ENCODE measurements at regions not wholly inside any gene's neighbourhood (a gene's known extent, or its start where the extent isn't known, plus 50 kb on each side); places are given as distances from the start of the nearest gene placed in this dataset.

GRCh38 chr9:29209748-29210291 is 1636.5 kb upstream of the C9orf72 start:
- TF ChIP-seq, protein P1, sequence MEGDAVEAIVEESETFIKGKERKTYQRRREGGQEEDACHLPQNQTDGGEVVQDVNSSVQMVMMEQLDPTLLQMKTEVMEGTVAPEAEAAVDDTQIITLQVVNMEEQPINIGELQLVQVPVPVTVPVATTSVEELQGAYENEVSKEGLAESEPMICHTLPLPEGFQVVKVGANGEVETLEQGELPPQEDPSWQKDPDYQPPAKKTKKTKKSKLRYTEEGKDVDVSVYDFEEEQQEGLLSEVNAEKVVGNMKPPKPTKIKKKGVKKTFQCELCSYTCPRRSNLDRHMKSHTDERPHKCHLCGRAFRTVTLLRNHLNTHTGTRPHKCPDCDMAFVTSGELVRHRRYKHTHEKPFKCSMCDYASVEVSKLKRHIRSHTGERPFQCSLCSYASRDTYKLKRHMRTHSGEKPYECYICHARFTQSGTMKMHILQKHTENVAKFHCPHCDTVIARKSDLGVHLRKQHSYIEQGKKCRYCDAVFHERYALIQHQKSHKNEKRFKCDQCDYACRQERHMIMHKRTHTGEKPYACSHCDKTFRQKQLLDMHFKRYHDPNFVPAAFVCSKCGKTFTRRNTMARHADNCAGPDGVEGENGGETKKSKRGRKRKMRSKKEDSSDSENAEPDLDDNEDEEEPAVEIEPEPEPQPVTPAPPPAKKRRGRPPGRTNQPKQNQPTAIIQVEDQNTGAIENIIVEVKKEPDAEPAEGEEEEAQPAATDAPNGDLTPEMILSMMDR (IDR thresholded peaks at IDR 0.05; ENCODE audit: low read depth, low read length): no peak
- no peak for TF ChIP-seq EZH2phosphoT487 (IDR thresholded peaks at IDR 0.05; ENCODE audit: low read depth)
